Activated naive CD4-positive, alpha-beta T cell treated with anti-CD3 and anti-CD28 coated beads, Interleukin-2, amount 50 U/mL, for 72 hours (primary cell): ENCODE measurements at regions not wholly inside any gene's neighbourhood (a gene's known extent, or its start where the extent isn't known, plus 50 kb on each side); places are given as distances from the start of the nearest gene placed in this dataset.

ENCODE experiments used
- ATAC-seq, 2 donors: fragments of 150-1000 bp; cut with Tn5 transposase; 2 replicates each; pipeline ENCODE4 v1.10.0; 2021; ENCODE audit warnings: mild to moderate bottlenecking in 2 of 2, moderate library complexity in 2 of 2
- DNase-seq, 2 donors: peaks; one replicate each; pipeline ENCODE4 v3.0.0; 2021 to 2022; ENCODE audit warnings: low spot score in 2 of 2
- H3K27ac Mint-ChIP-seq, 2 donors: one replicate each; pipeline ENCODE4 v1.8.0; 2022; ENCODE audit warnings: mild to moderate bottlenecking in 2 of 2, mixed read lengths in 2 of 2
- H3K36me3 Mint-ChIP-seq, 2 donors: one replicate each; pipeline ENCODE4 v1.8.0; 2022; ENCODE audit warnings: mixed read lengths in 2 of 2
- H3K9me3 Mint-ChIP-seq, 2 donors: one replicate each; pipeline ENCODE4 v1.8.0; 2022; ENCODE audit warnings: mixed read lengths in 2 of 2

DNA sequence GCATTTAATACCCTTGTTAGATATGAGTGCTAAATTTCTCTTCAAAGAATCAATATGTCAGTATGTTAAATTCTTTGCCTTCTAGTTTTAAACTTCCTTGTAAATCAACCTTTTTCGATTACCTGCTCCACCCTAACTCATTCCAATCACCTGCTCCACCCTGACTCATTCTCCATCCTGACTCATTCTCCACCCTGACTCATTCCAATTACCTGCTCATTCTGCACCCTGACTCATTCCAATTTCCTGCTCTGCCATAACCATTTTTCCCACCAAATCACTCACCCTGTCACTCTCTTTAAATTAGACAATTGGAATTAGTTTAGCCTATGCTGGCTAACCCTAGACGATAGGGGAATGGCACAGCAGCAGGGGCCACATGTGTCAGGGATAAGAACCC, 519.5 kb upstream of the LRRC4C start:
- DNase-seq (no peak), ATAC-seq (no peak)
- H3K27ac Mint-ChIP-seq = no peak overlapping the region
- peaks cover 20 to 27% of the 10 kb centered on the region in 2 donors for H3K9me3 Mint-ChIP-seq
- no peaks in the 10 kb centered on the region for H3K36me3 Mint-ChIP-seq

GRCh38 chr11:41980741-41981140, 521.3 kb upstream of the LRRC4C start:
- DNase-seq (no peak), ATAC-seq (no peak)
- Mint-ChIP-seq H3K27ac (no peak overlapping the region), H3K9me3 (peaks cover 23 to 24% of the 10 kb centered on the region in 2 donors), H3K36me3 (no peaks in the 10 kb centered on the region)

GRCh38 chr11:41982276-41982675, 522.8 kb upstream of the LRRC4C start:
- peaks cover 20 to 21% of the 10 kb centered on the region in 2 donors for H3K9me3 Mint-ChIP-seq
- ATAC-seq = no peak
- no peak overlapping the region for H3K27ac Mint-ChIP-seq
- no peak for DNase-seq
- no peaks in the 10 kb centered on the region for H3K36me3 Mint-ChIP-seq

GRCh38 chr11:41982975-41983374, 523.5 kb upstream of the LRRC4C start:
- H3K36me3 Mint-ChIP-seq = peaks cover 0 to 4% of the 10 kb centered on the region in 2 donors
- peaks cover 17 to 22% of the 10 kb centered on the region in 2 donors for H3K9me3 Mint-ChIP-seq
- ATAC-seq (no peak), DNase-seq (no peak)
- H3K27ac Mint-ChIP-seq = no peak overlapping the region

DNA sequence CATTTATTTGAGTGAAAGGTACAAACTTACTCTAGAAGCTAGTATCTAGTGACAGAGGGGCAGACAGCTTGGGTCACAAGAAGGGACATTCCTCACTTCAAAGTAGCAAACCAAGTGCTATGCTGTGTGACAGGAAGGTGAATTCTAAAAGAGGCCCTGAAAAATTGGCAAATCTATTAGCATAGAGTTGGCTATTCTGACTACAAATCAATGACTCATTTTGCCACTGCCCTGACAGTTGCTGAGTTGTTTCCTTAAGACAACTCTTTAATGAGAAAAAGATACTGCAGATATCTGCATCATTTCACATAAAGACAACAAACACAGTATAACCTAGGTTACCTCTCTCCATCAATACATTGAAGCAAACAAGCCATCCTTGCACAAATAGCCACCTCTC, 524.0 kb upstream of the LRRC4C start:
- peaks cover 0 to 5% of the 10 kb centered on the region in 2 donors for H3K36me3 Mint-ChIP-seq
- no peak overlapping the region for H3K27ac Mint-ChIP-seq
- no peak for DNase-seq
- peaks cover 14 to 25% of the 10 kb centered on the region in 2 donors for H3K9me3 Mint-ChIP-seq
- ATAC-seq = no peak

DNA sequence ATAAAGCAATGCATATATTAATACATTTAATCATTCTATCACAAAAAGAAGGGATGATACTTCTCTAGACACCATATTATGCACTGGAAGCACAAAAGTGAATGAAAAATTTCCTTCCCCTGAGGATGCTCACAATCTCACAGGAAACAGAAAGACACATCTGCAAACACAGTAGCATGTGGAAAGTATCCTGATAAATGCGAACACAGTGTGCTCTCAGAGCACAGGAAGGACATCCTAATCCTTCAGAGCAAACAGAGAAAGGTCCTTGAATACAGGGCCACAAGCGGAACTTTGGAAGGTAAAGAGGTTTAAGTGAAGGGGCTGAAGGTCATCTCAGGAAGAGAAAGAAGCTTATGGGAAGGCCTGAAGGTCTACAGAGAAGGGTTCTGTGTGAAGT, 524.6 kb upstream of the LRRC4C start:
- H3K27ac Mint-ChIP-seq = peak overlapping the region in 1 of 2 donors; percentile 55
- ATAC-seq = no peak
- H3K36me3 Mint-ChIP-seq = peaks cover 0 to 5% of the 10 kb centered on the region in 2 donors
- H3K9me3 Mint-ChIP-seq = peaks cover 11 to 25% of the 10 kb centered on the region in 2 donors
- no peak for DNase-seq

DNA sequence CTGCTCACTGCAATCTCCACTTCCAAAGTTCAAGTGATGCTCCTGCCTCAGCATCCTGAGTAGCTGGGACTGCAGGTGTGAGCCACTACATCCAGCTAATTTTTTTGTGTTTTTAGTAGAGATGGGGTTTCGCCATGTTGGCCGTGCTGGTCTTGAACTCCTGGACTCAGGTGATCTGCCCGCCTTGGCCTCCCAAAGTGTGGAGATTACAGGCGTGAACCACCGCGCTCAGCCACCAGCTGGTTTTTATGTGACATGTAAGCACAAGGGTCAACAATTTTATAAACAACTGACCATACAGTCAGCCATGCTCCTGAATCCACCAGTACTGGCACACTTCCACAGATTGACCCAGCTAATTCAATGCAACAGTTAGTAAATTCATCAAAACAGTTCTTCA, 526.3 kb upstream of the LRRC4C start:
- no peak for DNase-seq
- H3K27ac Mint-ChIP-seq = no peak overlapping the region
- peaks cover 9 to 22% of the 10 kb centered on the region in 2 donors for H3K9me3 Mint-ChIP-seq
- no peak for ATAC-seq
- peaks cover 0 to 5% of the 10 kb centered on the region in 2 donors for H3K36me3 Mint-ChIP-seq

GRCh38 chr11:41988951-41989572, 529.6 kb upstream of the LRRC4C start:
- DNase-seq = no peak
- ATAC-seq = no peak

GRCh38 chr11:41989823-41990380, 530.5 kb upstream of the LRRC4C start:
- Mint-ChIP-seq H3K9me3 (peaks cover 18 to 26% of the 10 kb centered on the region in 2 donors), H3K27ac (no peak overlapping the region), H3K36me3 (peaks cover 0 to 5% of the 10 kb centered on the region in 2 donors)
- ATAC-seq (no peak), DNase-seq (no peak)

More at GRCh38 chr11:41988951-41989572, 529.6 kb upstream of the LRRC4C start:
- peaks cover 0 to 5% of the 10 kb centered on the region in 2 donors for H3K36me3 Mint-ChIP-seq
- peaks cover 11 to 19% of the 10 kb centered on the region in 2 donors for H3K9me3 Mint-ChIP-seq
- no peak overlapping the region for H3K27ac Mint-ChIP-seq

GRCh38 chr11:41996533-41996932, 537.1 kb upstream of the LRRC4C start:
- ATAC-seq = no peak
- H3K27ac Mint-ChIP-seq = no peak overlapping the region
- DNase-seq = no peak

DNA sequence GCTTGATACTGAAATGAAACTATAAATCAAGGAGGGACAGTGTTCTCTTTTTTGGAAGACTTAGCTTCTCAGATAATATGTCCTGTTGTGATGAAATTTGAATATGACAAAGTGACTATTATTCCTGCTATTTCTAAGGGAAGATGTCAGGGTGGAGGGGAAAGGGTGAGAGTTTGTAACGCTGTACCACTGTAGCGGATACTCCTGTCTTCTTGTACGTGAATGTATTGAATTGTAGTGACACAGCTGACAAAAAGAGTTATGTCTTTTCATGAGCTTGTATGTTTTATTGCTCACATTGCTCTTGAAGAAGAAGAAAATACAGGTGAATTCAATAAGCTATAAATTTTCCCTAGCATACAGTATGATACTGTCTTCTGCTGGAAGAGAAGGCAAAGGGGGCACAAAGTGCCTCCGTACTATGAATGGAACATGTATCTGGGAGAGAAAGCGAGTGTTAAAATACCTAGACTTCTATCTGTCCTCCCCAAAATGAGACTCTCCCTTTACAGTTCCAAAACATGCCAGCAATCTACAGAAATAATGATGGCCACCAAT, 538.5 kb upstream of the LRRC4C start:
- Mint-ChIP-seq H3K9me3 (peaks cover 14 to 21% of the 10 kb centered on the region in 2 donors), H3K27ac (no peak overlapping the region), H3K36me3 (no peaks in the 10 kb centered on the region)
- ATAC-seq (no peak), DNase-seq (no peak)

More at GRCh38 chr11:41996533-41996932, 537.1 kb upstream of the LRRC4C start:
- Mint-ChIP-seq H3K36me3 (no peaks in the 10 kb centered on the region), H3K9me3 (peaks cover 14 to 21% of the 10 kb centered on the region in 2 donors)

GRCh38 chr11:41999066-41999465, 539.6 kb upstream of the LRRC4C start:
- no peaks in the 10 kb centered on the region for H3K36me3 Mint-ChIP-seq

GRCh38 chr11:42003801-42004200, 544.3 kb upstream of the LRRC4C start:
- Mint-ChIP-seq H3K9me3 (peaks cover 10% of the 10 kb centered on the region in 2 donors), H3K36me3 (no peaks in the 10 kb centered on the region), H3K27ac (no peak overlapping the region)
- no peak for DNase-seq
- ATAC-seq = no peak

More at GRCh38 chr11:41999066-41999465, 539.6 kb upstream of the LRRC4C start:
- Mint-ChIP-seq H3K27ac (no peak overlapping the region), H3K9me3 (peaks cover 12 to 19% of the 10 kb centered on the region in 2 donors)
- no peak for DNase-seq
- ATAC-seq = no peak

GRCh38 chr11:42006766-42007165, 547.3 kb upstream of the LRRC4C start:
- DNase-seq (no peak), ATAC-seq (no peak)
- no peaks in the 10 kb centered on the region for H3K36me3 Mint-ChIP-seq
- peaks cover 20 to 25% of the 10 kb centered on the region in 2 donors for H3K9me3 Mint-ChIP-seq
- no peak overlapping the region for H3K27ac Mint-ChIP-seq

DNA sequence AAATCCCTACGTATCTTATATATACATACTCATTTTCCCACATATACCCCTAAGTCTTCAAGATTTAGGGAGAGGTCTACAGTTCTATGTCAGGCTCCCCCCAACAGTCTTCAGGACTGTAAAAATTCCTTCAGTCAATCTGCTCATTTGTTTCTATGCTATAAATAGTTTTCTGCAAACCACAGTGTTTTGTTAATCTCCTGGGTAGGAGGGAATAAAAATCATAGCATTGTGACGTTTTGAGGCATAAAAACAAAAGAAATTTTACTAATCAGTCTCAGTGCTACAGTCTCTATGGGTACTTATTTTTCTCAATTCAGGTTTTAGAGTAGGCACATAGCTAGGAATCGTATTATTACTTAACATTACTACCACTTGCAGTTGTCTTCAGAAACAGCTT, 552.8 kb upstream of the LRRC4C start:
- Mint-ChIP-seq H3K27ac (no peak overlapping the region), H3K36me3 (no peaks in the 10 kb centered on the region), H3K9me3 (peaks cover 19 to 24% of the 10 kb centered on the region in 2 donors)
- no peak for ATAC-seq
- DNase-seq = no peak

DNA sequence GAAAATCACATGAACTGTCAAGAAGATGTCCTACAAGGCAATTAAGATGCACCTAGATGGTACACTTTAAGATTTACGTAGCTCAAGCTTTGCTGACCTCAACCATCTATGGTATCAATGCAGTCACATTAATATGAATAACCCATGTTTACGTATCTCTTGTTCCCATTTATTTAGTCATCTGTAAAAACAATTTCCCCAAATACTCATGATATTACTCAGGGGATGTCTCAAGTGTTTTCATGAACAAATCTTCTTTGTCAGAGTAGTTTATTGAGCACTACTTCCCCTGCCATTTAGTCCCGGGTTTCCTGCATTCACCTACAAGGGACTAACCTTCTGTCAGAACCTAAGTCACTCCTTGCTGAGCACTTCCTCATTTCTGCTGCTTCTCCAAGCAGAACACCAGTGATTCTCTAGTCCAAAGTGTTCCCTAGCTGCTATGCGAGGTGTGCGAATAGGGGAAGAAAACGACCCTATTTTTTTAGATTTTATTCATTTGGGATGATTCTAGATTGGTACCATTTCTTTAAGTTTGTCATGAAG, 554.3 kb upstream of the LRRC4C start:
- ATAC-seq (no peak), DNase-seq (no peak)
- no peaks in the 10 kb centered on the region for H3K36me3 Mint-ChIP-seq
- H3K27ac Mint-ChIP-seq = no peak overlapping the region
- peaks cover 18 to 24% of the 10 kb centered on the region in 2 donors for H3K9me3 Mint-ChIP-seq

DNA sequence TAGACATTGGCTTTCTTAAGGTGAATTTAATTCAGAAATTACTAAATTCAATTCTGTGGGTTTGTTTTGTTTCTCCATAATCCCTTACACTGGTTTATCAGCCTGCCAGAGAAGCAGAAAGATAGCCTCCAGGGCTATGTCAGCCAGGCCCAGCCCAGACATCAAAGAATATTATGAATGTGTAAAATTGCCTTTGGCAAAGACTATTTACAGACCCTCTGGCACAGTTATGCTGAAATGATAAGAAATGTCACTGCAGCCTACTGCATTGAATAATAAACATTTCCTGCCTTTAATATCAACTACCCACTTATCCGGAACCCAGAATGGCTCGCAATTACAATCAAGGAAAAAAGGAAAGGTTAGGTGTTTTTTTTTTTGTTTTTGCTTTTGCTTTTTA, 562.5 kb upstream of the LRRC4C start:
- no peak for ATAC-seq
- Mint-ChIP-seq H3K36me3 (no peaks in the 10 kb centered on the region), H3K9me3 (peaks cover 19 to 31% of the 10 kb centered on the region in 2 donors), H3K27ac (no peak overlapping the region)
- DNase-seq = no peak
